ENCODE measurements at regions not wholly inside any gene's neighbourhood (a gene's known extent, or its start where the extent isn't known, plus 50 kb on each side); places are given as distances from the start of the nearest gene placed in this dataset.
"Not testable (repeated sequence)": the region's sequence is repeated elsewhere in the genome, so short reads cannot be mapped to it uniquely, and the experiment has no call there.

DNA sequence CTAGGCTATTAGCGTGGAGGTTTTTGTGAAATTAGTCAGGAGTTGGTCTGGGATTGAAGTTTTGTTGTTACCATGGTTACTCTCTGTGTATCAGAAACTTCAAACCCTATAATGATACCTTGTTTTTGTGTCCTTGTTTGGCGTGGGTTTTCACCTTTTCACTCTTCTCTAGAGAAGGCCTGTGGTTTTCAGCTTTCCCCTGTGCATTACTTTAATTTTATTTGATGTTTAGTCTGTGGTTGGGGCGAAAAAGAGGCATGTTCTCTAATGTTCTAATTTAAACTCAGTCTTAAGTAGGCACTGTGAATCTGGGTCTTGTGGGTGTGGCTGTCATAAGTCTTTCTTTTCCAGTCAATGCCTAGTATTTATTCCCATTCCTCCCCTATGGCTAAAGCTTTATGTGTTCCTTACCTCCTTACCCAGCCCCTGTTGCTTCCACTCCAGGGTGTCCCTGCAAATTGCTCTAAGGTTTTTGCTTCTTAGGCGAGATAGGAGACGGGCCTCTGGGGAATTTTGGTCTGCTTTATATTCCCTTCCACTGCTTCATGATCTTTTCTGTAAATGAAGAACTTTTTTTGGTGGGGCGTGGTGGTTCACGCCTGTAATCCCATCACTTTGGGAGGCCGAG, 125.1 kb upstream of the XIST start:
- in situ Hi-C loops (cut with HindIII; ENCODE audit: low pct_ligation_motif_present, low sequenced_read_pairs) = no loop called here
- Histone ChIP-seq H3K27ac (peak overlapping the region; percentile 27), H3K36me3 (replicated peaks) (no peaks in the 10 kb centered on the region), H3K4me3 (ENCODE audit: low read depth, low read length) (no peak overlapping the region), H3K27me3 (replicated peaks) (no peaks in the 10 kb centered on the region)
- no peak for TF ChIP-seq CTCF (IDR thresholded peaks at IDR 0.05; ENCODE audit: low read depth, low read length, missing control alignments)
- DNase-seq = no peak

- H3K4me3 ChIP-seq (ENCODE audit: low read depth, low read length); in situ Hi-C loops (cut with HindIII; ENCODE audit: low pct_ligation_motif_present, low sequenced_read_pairs); DNase-seq; H3K27me3 ChIP-seq (replicated peaks); H3K36me3 ChIP-seq (replicated peaks); H3K27ac ChIP-seq: not testable (repeated sequence)
Observed at GRCh38 chrX:73967461-73967860, 114.9 kb upstream of the XIST start.

DNA sequence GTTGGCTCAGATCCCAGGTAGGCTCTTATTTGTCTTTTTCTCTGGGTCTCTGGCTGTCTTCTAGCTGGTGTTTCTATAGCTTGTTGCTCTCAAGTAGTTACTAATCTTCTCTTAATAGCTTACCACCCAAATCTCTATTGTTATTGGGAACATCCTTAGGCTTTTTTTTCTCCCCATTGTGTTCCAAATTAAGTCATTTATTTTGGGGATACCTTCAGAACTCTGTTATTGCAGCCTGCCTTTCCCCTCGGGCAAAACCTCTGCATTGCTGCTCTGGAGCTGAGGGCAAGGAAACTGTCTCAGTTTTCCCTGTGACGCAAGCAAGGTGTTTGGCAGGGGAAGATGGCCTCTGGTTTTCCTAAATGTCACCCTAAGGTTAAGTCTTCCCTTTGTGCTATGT, 113.3 kb upstream of the XIST start:
- TF ChIP-seq CTCF (IDR thresholded peaks at IDR 0.05; ENCODE audit: low read depth, low read length, missing control alignments) = no peak
- no peaks in the 10 kb centered on the region for H3K27me3 ChIP-seq (replicated peaks)
- DNase-seq = no peak
- peaks cover 2% of the 10 kb centered on the region for H3K36me3 ChIP-seq (replicated peaks)
- in situ Hi-C loops (cut with HindIII; ENCODE audit: low pct_ligation_motif_present, low sequenced_read_pairs) = no loop called here
- no peak overlapping the region for H3K4me3 ChIP-seq (ENCODE audit: low read depth, low read length)
- no peak overlapping the region for H3K27ac ChIP-seq

DNA sequence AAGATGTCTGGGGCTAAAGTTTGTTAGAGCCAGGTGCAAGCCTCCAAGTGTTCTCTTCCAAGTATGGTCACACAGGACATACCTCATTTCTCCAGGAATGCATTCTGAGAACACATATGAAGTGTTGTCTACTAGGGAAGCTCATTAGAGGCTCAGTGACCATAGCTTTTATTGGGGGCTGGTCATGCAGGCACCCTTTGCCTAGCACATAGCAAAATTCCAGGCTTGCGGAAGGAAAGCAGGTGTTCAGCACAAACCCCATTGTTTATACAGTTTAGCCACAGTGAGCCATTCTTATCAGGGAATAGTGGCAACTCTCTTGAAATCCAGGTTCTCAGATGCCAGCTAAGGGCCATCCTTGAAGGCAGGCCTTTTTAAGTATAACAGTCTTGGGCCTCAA, 112.1 kb upstream of the XIST start:
- in situ Hi-C loops (cut with HindIII; ENCODE audit: low pct_ligation_motif_present, low sequenced_read_pairs) = no loop called here
- DNase-seq = no peak
- Histone ChIP-seq H3K27me3 (replicated peaks) (no peaks in the 10 kb centered on the region), H3K36me3 (replicated peaks) (peaks cover 1% of the 10 kb centered on the region), H3K27ac (no peak overlapping the region), H3K4me3 (ENCODE audit: low read depth, low read length) (no peak overlapping the region)
- no peak for TF ChIP-seq CTCF (IDR thresholded peaks at IDR 0.05; ENCODE audit: low read depth, low read length, missing control alignments)

GRCh38 chrX:73963682-73964081, 111.2 kb upstream of the XIST start:
- DNase-seq = no peak
- TF ChIP-seq CTCF (IDR thresholded peaks at IDR 0.05; ENCODE audit: low read depth, low read length, missing control alignments) = no peak
- Histone ChIP-seq H3K36me3 (replicated peaks) (no peaks in the 10 kb centered on the region), H3K27ac (no peak overlapping the region), H3K27me3 (replicated peaks) (no peaks in the 10 kb centered on the region), H3K4me3 (ENCODE audit: low read depth, low read length) (no peak overlapping the region)
- in situ Hi-C loops (cut with HindIII; ENCODE audit: low pct_ligation_motif_present, low sequenced_read_pairs) = no loop called here

- no peak overlapping the region for H3K4me3 ChIP-seq (ENCODE audit: low read depth, low read length)
- no peak overlapping the region for H3K27ac ChIP-seq
- H3K36me3 ChIP-seq (replicated peaks) = no peaks in the 10 kb centered on the region
- in situ Hi-C loops (cut with HindIII; ENCODE audit: low pct_ligation_motif_present, low sequenced_read_pairs) = no loop called here
- no peak for TF ChIP-seq CTCF (IDR thresholded peaks at IDR 0.05; ENCODE audit: low read depth, low read length, missing control alignments)
- no peaks in the 10 kb centered on the region for H3K27me3 ChIP-seq (replicated peaks)
- no peak for DNase-seq
Observed at GRCh38 chrX:73962948-73963347, 110.4 kb upstream of the XIST start.

- H3K27me3 ChIP-seq (replicated peaks); H3K36me3 ChIP-seq (replicated peaks); in situ Hi-C loops (cut with HindIII; ENCODE audit: low pct_ligation_motif_present, low sequenced_read_pairs): not testable (repeated sequence)
Observed at GRCh38 chrX:73961867-73962266, 109.4 kb upstream of the XIST start.

More at GRCh38 chrX:73961867-73962266, 109.4 kb upstream of the XIST start:
- H3K27ac ChIP-seq; DNase-seq; H3K4me3 ChIP-seq (ENCODE audit: low read depth, low read length): not testable (repeated sequence)

All from brain microvascular endothelial cell (primary cell).